ENCODE measurements at regions not wholly inside any gene's neighbourhood (a gene's known extent, or its start where the extent isn't known, plus 50 kb on each side); places are given as distances from the start of the nearest gene placed in this dataset.

DNA sequence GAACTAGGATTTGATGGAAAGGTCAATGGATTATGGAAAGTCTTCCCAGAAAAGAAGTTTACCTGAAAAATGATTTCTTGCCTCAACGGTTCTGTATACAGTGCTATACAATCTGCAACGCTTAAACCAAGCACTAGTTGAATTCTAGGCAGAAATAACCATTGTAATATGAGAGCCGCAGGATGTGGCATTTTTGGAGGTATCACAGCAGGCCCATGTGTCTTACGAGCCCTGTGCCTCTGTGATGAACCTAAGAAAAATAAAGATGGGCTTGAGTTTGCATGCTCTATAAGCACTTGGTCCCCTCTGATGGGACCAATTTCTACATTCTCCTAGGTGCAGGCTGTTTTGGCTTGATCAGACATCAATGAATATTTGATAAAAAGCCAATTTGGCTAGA lies 78.7 kb upstream of the RFC3 start:
- Histone ChIP-seq H2AK5ac (ENCODE audit: low read length, severe bottlenecking) (no peak overlapping the region), H3K9me3 (ENCODE audit: control insufficient read depth, low read length) (no peaks in the 10 kb centered on the region), H3K27me3 (ENCODE audit: control insufficient read depth in 1 of 2, insufficient read depth in 1 of 2, low read length in 2 of 2) (peaks cover 0 to 42% of the 10 kb centered on the region in 2 experiments), H3K36me3 (ENCODE audit: control insufficient read depth in 1 of 2, insufficient read depth in 2 of 2, low read depth in 1 of 2, low read length in 2 of 2) (no peaks in the 10 kb centered on the region), H3K18ac (ENCODE audit: low read depth in 1 of 2, low read length in 2 of 2) (no peak overlapping the region), H2BK15ac (ENCODE audit: low read depth, poor library complexity, severe bottlenecking) (no peak overlapping the region), H2AFZ (ENCODE audit: low read depth, low read length) (no peak overlapping the region), H3K4me2 (ENCODE audit: low read length, poor library complexity, severe bottlenecking) (no peak overlapping the region), H3K23ac (ENCODE audit: low read length in 2 of 2) (no peak overlapping the region), H3K27ac (ENCODE audit: low read length, poor library complexity, severe bottlenecking) (no peak overlapping the region), H2BK12ac (ENCODE audit: low read length in 2 of 2) (no peak overlapping the region), H4K8ac (ENCODE audit: low read length) (no peak overlapping the region), H3K4ac (ENCODE audit: low read depth in 1 of 2, low read length in 2 of 2) (no peak overlapping the region), H3K14ac (ENCODE audit: low read length in 2 of 2) (no peak overlapping the region), H2BK5ac (ENCODE audit: low read depth, low read length, poor library complexity, severe bottlenecking) (no peak overlapping the region), H3K79me1 (replicated peaks; ENCODE audit: low read length, poor library complexity, severe bottlenecking) (no peaks in the 10 kb centered on the region), H4K91ac (ENCODE audit: low read length) (no peak overlapping the region), H3K9ac (ENCODE audit: low read length) (no peak overlapping the region), H2BK120ac (ENCODE audit: low read depth, low read length) (no peak overlapping the region), H3K4me3 (ENCODE audit: insufficient read depth in 1 of 2, low read depth in 1 of 2, low read length in 2 of 2) (no peak overlapping the region), H3K4me1 (ENCODE audit: control insufficient read depth, insufficient read depth, low read depth, low read length) (no peaks in the 10 kb centered on the region)
- 91% methylated on average over 4 of the region's 4 CpGs for WGBS
- no peak for DNase-seq

- Histone ChIP-seq H3K4me3 (ENCODE audit: insufficient read depth in 1 of 2, low read depth in 1 of 2, low read length in 2 of 2) (no peak overlapping the region), H2AK5ac (ENCODE audit: low read length, severe bottlenecking) (no peak overlapping the region), H3K14ac (ENCODE audit: low read length in 2 of 2) (no peak overlapping the region), H3K23ac (ENCODE audit: low read length in 2 of 2) (no peak overlapping the region), H3K4ac (ENCODE audit: low read depth in 1 of 2, low read length in 2 of 2) (no peak overlapping the region), H3K18ac (ENCODE audit: low read depth in 1 of 2, low read length in 2 of 2) (no peak overlapping the region), H3K79me1 (replicated peaks; ENCODE audit: low read length, poor library complexity, severe bottlenecking) (no peaks in the 10 kb centered on the region), H4K91ac (ENCODE audit: low read length) (no peak overlapping the region), H4K8ac (ENCODE audit: low read length) (no peak overlapping the region), H3K4me1 (ENCODE audit: control insufficient read depth, insufficient read depth, low read depth, low read length) (no peaks in the 10 kb centered on the region), H2AFZ (ENCODE audit: low read depth, low read length) (no peak overlapping the region), H3K36me3 (ENCODE audit: control insufficient read depth in 1 of 2, insufficient read depth in 2 of 2, low read depth in 1 of 2, low read length in 2 of 2) (no peaks in the 10 kb centered on the region), H2BK12ac (ENCODE audit: low read length in 2 of 2) (no peak overlapping the region), H3K9me3 (ENCODE audit: control insufficient read depth, low read length) (no peaks in the 10 kb centered on the region), H3K9ac (ENCODE audit: low read length) (no peak overlapping the region), H3K4me2 (ENCODE audit: low read length, poor library complexity, severe bottlenecking) (no peak overlapping the region), H3K27ac (ENCODE audit: low read length, poor library complexity, severe bottlenecking) (no peak overlapping the region), H3K27me3 (ENCODE audit: control insufficient read depth in 1 of 2, insufficient read depth in 1 of 2, low read length in 2 of 2) (peaks cover 0 to 50% of the 10 kb centered on the region in 2 experiments), H2BK15ac (ENCODE audit: low read depth, poor library complexity, severe bottlenecking) (no peak overlapping the region), H2BK5ac (ENCODE audit: low read depth, low read length, poor library complexity, severe bottlenecking) (no peak overlapping the region), H2BK120ac (ENCODE audit: low read depth, low read length) (no peak overlapping the region)
- 95% methylated on average over 2 of the region's 2 CpGs for WGBS
- DNase-seq: no peak
These were observed 77.8 kb upstream of the RFC3 start for GRCh38 chr13:33740134-33740538.

- 98% methylated on average over 4 of the region's 4 CpGs for WGBS
- no peak overlapping the region for H3K4ac ChIP-seq (ENCODE audit: low read depth in 1 of 2, low read length in 2 of 2)
These were observed 75.6 kb upstream of the RFC3 start for GRCh38 chr13:33742321-33742720.

GRCh38 chr13:33743438-33744368 lies 74.2 kb upstream of the RFC3 start:
- WGBS: 89% methylated on average over 5 of the region's 6 CpGs
- Histone ChIP-seq H4K91ac (ENCODE audit: low read length) (no peak overlapping the region), H3K9me3 (ENCODE audit: control insufficient read depth, low read length) (no peaks in the 10 kb centered on the region), H2BK12ac (ENCODE audit: low read length in 2 of 2) (no peak overlapping the region), H3K4me2 (ENCODE audit: low read length, poor library complexity, severe bottlenecking) (no peak overlapping the region), H2AK5ac (ENCODE audit: low read length, severe bottlenecking) (no peak overlapping the region), H3K36me3 (ENCODE audit: control insufficient read depth in 1 of 2, insufficient read depth in 2 of 2, low read depth in 1 of 2, low read length in 2 of 2) (no peaks in the 10 kb centered on the region), H3K27ac (ENCODE audit: low read length, poor library complexity, severe bottlenecking) (no peak overlapping the region), H4K8ac (ENCODE audit: low read length) (no peak overlapping the region), H3K4ac (ENCODE audit: low read depth in 1 of 2, low read length in 2 of 2) (no peak overlapping the region), H3K79me1 (replicated peaks; ENCODE audit: low read length, poor library complexity, severe bottlenecking) (no peaks in the 10 kb centered on the region), H3K27me3 (ENCODE audit: control insufficient read depth in 1 of 2, insufficient read depth in 1 of 2, low read length in 2 of 2) (peaks cover 0 to 43% of the 10 kb centered on the region in 2 experiments), H3K23ac (ENCODE audit: low read length in 2 of 2) (no peak overlapping the region), H3K4me1 (ENCODE audit: control insufficient read depth, insufficient read depth, low read depth, low read length) (no peaks in the 10 kb centered on the region), H3K4me3 (ENCODE audit: insufficient read depth in 1 of 2, low read depth in 1 of 2, low read length in 2 of 2) (no peak overlapping the region), H2BK120ac (ENCODE audit: low read depth, low read length) (no peak overlapping the region), H3K18ac (ENCODE audit: low read depth in 1 of 2, low read length in 2 of 2) (no peak overlapping the region), H3K9ac (ENCODE audit: low read length) (no peak overlapping the region), H2BK15ac (ENCODE audit: low read depth, poor library complexity, severe bottlenecking) (no peak overlapping the region), H2AFZ (ENCODE audit: low read depth, low read length) (no peak overlapping the region), H2BK5ac (ENCODE audit: low read depth, low read length, poor library complexity, severe bottlenecking) (no peak overlapping the region), H3K14ac (ENCODE audit: low read length in 2 of 2) (no peak overlapping the region)
- DNase-seq: no peak

More at GRCh38 chr13:33742321-33742720, 75.6 kb upstream of the RFC3 start:
- no peak overlapping the region for H3K9ac ChIP-seq (ENCODE audit: low read length)
- H3K27ac ChIP-seq (ENCODE audit: low read length, poor library complexity, severe bottlenecking): no peak overlapping the region
- no peak overlapping the region for H2AK5ac ChIP-seq (ENCODE audit: low read length, severe bottlenecking)
- H3K4me2 ChIP-seq (ENCODE audit: low read length, poor library complexity, severe bottlenecking): no peak overlapping the region
- no peak for DNase-seq
- H3K27me3 ChIP-seq (ENCODE audit: control insufficient read depth in 1 of 2, insufficient read depth in 1 of 2, low read length in 2 of 2): peaks cover 0 to 42% of the 10 kb centered on the region in 2 experiments
- H2BK15ac ChIP-seq (ENCODE audit: low read depth, poor library complexity, severe bottlenecking): no peak overlapping the region
- H4K91ac ChIP-seq (ENCODE audit: low read length): no peak overlapping the region
- H3K18ac ChIP-seq (ENCODE audit: low read depth in 1 of 2, low read length in 2 of 2): no peak overlapping the region
- no peak overlapping the region for H3K23ac ChIP-seq (ENCODE audit: low read length in 2 of 2)
- no peak overlapping the region for H2BK5ac ChIP-seq (ENCODE audit: low read depth, low read length, poor library complexity, severe bottlenecking)
- H3K14ac ChIP-seq (ENCODE audit: low read length in 2 of 2): no peak overlapping the region
- H3K79me1 ChIP-seq (replicated peaks; ENCODE audit: low read length, poor library complexity, severe bottlenecking): no peaks in the 10 kb centered on the region
- no peak overlapping the region for H2BK12ac ChIP-seq (ENCODE audit: low read length in 2 of 2)
- H3K4me3 ChIP-seq (ENCODE audit: insufficient read depth in 1 of 2, low read depth in 1 of 2, low read length in 2 of 2): no peak overlapping the region
- no peak overlapping the region for H2AFZ ChIP-seq (ENCODE audit: low read depth, low read length)
- no peak overlapping the region for H2BK120ac ChIP-seq (ENCODE audit: low read depth, low read length)
- H4K8ac ChIP-seq (ENCODE audit: low read length): no peak overlapping the region
- no peaks in the 10 kb centered on the region for H3K4me1 ChIP-seq (ENCODE audit: control insufficient read depth, insufficient read depth, low read depth, low read length)
- no peaks in the 10 kb centered on the region for H3K36me3 ChIP-seq (ENCODE audit: control insufficient read depth in 1 of 2, insufficient read depth in 2 of 2, low read depth in 1 of 2, low read length in 2 of 2)
- no peaks in the 10 kb centered on the region for H3K9me3 ChIP-seq (ENCODE audit: control insufficient read depth, low read length)
